Left ventricle myocardium superior (tissue), 1 donor: ENCODE measurements at regions not wholly inside any gene's neighbourhood (a gene's known extent, or its start where the extent isn't known, plus 50 kb on each side); places are given as distances from the start of the nearest gene placed in this dataset.

Experiments
- ATAC-seq: fragments of 200-7000 bp; cut with Tn5 transposase; one replicate; pipeline ENCODE4 v1.9.1; 2020; ENCODE audit warnings: mild to moderate bottlenecking, moderate library complexity
- DNase-seq: peaks from one replicate; pipeline ENCODE4 v3.0.0-alpha.2; 2020
- intact Hi-C: fragments of 100-400 bp; cut with micrococcal nuclease; formaldehyde crosslinking; loops from one replicate; pipeline ENCODE4 v1.11.0; 2022
- donor health status: DM: no; HTN: yes; CAD: no; lungs with severe emphysema.

DNA sequence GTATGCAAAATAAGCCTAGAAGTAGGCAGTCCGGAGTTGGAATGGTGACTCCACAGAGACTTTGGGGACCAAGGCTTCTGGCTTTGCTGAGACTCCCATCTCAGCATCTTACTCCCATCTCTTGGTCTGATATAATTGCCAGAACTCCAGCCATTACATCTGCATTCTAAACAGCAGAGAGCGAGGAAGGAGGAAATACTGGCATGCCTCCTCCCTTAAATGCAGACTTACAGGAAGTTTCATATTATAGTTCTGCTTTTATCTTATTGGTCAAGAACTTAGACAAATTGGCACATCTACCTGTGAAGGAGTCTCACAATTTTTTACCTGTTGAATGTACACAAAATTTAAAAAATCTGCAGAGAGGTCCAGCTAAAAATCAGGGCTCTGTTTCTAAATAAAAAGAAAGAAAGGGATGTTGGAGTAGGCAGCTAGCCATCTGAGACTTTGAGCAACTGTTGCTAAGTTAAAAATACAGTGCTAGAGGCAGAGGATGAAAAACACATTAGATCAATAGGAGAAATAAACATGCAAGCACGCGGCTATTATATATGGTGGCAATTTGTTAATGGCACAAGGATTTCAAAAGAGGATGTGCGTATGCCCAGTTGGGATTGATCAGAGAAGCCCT lies 209.9 kb upstream of the HMGA2 start:
- DNase-seq (no peak), ATAC-seq (no peak)
- intact Hi-C loops = no loop called here

DNA sequence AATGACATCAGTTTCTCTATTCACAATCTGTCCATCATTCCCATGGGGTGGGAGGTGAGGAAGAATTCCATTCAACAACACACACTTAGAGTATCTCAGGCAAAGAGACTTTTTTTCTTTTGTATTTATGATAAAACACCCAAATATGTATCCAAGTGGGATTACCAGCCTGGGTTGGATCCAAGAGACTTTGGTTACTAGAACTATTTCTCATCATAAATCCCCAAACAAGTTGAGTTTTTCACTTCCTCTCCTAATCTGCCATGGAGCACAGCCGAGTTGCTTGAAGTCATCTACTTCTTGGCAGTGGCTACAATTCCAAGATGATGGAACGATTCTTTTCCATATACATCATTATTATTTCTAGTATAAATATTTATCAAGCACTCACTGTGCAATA lies 209.2 kb upstream of the HMGA2 start:
- DNase-seq = no peak
- intact Hi-C loops = no loop called here
- ATAC-seq = no peak

DNA sequence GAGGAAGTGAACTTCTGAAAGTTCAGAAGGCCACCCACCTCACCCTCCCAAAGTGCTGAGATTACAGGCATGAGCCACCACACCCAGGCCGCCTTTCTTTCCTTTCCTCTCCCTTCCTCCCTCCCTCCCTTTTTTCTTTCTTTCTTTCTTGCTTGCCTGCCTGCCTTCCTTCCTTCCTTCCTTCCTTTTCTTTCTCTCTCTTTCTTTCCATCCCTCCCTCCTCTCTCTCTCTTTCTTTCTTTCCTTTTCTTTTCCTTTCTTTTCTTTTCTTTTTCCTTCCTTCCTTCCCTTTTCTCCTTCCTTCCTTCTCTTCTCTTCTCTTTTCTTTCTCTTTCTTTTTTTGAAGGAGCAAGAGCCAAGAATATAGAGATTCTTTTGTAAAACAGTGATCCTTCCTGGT lies 208.3 kb upstream of the HMGA2 start:
- no peak for ATAC-seq
- intact Hi-C loops = no loop called here
- DNase-seq = no peak

DNA sequence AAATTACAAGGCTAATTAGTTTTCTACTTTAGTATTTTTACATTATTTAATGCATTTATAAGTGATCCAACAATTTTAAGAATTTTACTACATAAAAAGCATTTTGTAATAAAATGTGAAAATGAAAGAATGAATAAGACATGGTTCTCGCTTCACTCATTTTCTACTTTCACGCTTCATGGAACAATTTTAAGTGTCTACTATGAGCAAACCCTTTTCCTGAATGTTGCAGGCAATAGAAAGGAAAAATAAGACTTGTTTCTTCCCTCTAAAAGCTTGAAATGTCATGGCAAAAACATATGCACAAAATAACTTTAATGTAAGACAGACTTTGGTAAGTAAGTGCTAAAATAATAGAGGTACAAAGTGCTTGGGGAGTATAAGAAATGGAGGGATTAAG lies 205.7 kb upstream of the HMGA2 start:
- DNase-seq (no peak), ATAC-seq (no peak)
- intact Hi-C loops = no loop called here

DNA sequence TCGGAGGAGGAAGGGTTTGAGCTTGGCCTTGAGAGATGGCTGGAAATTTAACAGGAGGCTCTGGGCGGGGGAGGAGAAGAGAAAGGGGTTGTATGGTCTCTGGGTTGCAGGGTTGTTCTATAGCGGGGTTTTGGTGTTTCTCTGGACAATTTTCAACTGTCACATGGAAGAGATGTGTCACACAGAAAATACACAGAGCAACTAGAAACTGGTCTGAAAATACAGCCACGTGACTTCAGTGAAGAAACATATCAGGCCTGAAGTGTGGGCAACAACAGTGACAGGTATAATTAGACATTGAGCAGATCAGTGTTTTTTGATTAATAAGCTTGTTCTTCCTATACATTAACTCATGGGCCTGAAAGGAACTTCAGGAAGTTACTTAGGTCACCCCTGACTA lies 205.3 kb upstream of the HMGA2 start:
- ATAC-seq (no peak), DNase-seq (no peak)
- intact Hi-C loops = no loop called here

DNA sequence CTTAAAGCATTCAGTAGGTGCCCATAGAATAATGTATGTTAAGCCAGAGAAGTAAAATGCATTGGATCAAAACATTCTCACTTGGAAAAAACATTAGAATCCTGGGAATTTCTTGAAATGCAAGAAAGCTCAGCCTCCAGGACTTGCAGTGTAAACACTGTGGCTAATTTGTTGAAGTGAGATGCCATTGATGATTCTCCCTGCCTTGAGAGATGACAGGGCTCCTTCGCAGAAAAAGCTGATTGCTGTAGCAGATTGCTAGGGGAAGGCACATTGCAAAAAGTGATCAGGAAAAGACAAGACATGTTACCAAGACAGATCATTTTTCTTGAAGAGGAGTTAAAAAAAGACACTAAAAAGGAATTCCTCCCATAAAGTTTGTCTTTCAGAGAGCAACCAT lies 204.2 kb upstream of the HMGA2 start:
- no peak for DNase-seq
- intact Hi-C loops = no loop called here

DNA sequence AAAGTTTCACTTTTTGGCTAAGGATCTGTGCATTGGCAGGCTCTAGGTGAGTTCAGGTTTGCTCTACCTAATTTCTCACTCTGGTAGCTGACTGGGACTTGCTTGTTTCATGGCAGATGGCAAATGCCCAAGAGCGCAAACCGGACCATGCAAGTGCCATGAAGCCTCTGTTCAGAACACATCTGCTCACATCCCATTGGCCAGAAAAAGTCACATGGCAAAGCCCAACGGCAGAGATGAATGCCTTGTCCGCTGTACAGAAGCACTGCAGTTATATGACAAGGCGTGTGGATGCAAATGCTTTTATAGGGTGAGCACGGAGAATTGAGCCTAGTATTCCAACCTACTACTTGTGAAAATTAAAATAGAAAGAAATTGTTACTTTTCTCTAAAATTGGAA lies 202.2 kb upstream of the HMGA2 start:
- intact Hi-C loops = no loop called here
- DNase-seq (no peak), ATAC-seq (no peak)

More for the DNA sequence above, 204.2 kb upstream of the HMGA2 start:
- no peak for ATAC-seq

DNA sequence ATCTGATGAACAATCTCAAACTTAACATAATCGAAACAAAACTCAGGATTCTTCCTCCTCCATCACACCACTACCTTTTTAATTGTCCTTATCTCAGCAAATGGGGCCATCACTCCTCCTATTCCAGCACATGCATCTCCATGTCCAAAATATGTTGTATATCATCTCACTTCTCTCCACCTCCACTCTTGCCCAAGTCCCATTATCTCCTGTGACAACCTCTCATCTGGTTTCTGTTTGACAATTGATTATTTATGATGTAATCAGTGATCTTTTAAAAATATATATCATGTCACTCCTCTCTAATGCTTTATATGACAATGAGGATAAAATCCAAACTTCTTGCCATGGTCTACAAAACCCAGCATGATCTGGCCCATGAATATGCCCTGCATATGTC lies 200.8 kb upstream of the HMGA2 start:
- DNase-seq (no peak), ATAC-seq (no peak)
- intact Hi-C loops = no loop called here

DNA sequence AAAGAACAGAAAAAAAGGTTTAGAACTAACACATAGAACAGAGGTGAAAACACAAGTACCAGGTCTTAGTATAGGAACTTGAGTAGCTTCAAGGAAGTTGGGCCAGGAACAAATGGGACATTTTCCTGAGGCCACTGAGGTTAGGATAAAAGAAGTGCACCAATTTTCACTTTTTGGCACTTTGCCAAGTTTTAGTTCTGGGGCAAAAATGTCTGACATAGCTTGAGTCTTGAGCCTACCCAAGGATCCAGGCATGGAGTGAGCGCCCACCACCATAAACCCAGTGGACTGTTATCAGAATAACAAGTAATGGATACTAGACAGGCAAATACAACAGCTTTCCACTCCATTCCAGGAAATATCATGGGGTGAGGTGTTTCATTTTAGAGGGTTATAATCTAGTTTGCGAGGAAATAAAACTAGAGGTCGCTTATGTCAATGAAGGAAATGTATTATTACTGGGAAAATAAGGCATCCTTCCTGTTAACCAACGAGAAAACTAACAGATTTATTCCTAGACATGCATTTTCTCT lies 199.7 kb upstream of the HMGA2 start:
- intact Hi-C loops = no loop called here
- ATAC-seq (no peak), DNase-seq (no peak)

DNA sequence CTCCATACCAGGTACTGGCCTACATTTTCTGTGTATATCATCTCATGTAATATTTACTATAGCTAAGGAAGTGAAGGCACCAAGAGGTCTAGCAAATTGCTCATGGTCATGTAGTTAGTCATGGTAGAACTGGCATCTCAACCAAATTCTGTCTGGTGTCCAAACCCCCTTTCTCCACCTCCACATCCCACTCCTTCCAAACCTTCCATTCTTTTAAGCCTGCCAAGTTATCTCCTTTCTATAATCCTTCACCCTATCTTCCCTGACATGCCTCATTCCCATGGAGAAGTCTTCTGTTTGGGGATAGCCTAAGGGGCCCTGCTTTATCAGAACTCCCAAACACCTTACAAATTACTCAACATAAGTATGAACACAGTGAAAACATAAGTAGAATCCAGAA lies 196.2 kb upstream of the HMGA2 start:
- no peak for ATAC-seq
- intact Hi-C loops = no loop called here
- DNase-seq = no peak

DNA sequence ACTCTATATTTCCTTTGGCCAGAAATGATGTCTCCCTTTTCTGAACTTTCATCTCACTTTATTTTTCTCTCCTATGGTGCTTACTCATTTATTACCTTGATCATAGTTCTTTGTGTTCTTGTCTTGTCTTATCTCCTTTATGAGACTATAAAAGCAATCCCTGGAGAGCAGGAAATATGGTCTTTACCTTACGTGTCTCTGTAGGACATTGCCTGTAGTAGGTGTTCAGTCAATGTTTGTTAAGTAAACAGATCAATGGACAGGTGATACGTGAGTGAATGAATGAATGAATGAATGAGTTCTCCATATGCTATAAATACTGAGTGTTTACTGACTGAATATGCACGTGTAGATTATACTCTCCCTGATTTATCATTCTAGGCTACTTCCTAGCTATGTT lies 193.7 kb upstream of the HMGA2 start:
- no peak for ATAC-seq
- intact Hi-C loops = no loop called here
- no peak for DNase-seq

DNA sequence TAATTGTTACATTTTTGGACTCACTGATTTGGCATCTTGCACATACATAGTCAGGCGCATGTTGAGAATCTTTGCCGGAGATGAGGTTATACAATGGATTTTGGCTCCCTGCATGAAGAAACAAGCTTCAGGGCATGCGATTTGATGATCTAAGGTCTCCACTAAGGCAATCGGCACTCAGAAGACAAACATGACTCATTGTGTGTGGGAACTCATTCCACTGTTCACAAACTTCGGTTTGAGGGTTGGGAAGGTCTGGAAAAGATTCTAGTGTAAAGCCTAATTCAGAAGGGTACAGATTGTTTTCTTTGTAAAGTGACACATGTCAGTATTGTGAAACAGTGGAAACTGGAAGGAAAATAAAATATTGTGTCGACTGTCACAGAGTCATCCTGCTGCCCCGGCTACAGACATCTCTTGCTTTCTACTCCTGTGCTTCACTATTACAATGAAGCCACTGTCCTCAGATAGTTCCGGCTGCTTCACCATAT lies 192.6 kb upstream of the HMGA2 start:
- peak; percentile 92 for ATAC-seq

DNA sequence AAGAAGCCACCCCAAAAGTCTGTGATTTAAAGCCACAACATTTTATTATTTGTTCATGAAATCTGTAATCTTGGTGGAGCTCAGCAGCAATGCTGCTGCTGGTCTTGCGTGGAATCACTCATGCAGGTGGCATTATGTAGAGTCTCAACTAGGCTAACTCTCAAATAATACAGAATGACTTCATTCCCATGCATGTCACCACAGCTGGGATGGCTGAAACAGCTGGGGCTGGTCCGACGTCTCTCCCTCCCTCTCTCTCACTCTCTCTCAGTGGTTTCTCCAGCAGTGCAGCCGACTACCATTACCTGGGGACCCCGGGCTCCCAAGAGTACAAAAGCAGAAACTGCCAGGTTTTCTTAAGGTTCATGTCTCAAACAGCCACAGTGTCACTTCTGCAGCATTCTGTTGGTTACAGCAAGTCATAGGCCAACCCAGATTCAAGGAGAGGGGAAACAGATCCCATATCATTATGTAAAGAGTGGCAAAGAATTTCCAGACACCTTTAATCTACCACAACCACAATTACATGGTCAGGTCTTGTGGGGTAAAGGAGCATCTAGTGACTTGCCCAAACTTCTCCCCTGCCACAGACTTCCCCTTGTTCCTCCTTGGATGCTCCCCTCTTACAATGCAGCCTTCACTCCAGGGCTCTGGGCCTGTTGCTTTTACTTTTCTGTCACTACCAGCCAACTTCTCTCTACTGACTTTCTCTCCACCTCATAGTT lies 192.0 kb upstream of the HMGA2 start:
- ATAC-seq (peak; percentile 79), DNase-seq (peak; percentile 28)

More for the DNA sequence above, 192.6 kb upstream of the HMGA2 start:
- DNase-seq = no peak
- intact Hi-C loops = no loop called here

DNA sequence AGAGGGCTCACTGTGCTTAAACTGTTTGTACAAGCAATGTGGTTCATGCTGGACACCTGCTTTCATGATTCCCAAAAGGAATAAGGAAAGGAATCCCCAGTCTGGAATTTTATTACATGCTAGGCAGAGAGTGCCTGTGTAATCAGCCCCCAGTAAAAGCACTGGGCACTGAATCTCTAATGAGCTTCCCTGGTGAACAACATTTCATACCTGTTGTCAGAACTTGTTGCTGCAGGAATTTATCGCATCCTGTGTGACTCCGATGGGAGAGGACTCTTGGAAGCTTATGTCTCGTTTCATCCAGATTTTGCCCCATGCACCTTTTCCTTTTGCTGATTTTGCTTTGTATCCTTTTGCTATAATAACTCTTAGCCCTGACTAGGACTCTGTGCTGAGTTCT lies 190.2 kb upstream of the HMGA2 start:
- no peak for ATAC-seq
- intact Hi-C loops = no loop called here
- no peak for DNase-seq

More for the DNA sequence above, 192.0 kb upstream of the HMGA2 start:
- intact Hi-C loops = no loop called here

DNA sequence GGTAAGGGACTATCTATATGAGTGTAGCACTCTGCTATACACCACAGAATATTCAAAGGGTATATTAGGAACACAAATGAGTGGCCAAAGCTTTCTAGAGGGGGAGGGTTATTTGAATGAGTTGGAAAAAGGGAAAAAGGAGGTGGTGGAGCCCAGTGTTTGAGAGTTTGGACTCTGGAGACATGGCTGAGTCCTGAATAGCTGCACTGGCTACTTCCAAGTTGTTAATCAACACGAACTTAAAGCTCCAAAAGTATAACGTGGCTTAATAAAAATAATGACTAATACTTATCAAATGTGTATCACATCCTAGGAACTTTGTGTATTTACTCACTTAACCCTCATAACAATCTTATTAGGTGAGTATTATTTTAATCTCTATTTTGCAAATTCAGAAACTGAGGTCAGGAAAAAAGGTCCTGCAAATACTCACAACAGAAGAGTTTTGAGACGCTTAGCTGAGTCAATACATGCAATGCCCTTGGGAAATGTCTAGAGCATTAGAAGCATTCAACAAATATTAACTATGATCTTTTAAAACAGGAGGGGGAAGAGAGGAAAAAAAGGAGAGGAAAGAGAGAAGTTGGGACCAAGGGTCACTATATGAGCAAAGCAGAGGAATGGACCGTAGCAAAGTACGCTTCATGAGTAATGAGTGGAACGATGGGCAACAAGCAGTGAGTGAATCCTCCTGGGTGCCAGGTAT lies 189.5 kb upstream of the HMGA2 start:
- no peak for ATAC-seq
- no peak for DNase-seq
- intact Hi-C loops = no loop called here

DNA sequence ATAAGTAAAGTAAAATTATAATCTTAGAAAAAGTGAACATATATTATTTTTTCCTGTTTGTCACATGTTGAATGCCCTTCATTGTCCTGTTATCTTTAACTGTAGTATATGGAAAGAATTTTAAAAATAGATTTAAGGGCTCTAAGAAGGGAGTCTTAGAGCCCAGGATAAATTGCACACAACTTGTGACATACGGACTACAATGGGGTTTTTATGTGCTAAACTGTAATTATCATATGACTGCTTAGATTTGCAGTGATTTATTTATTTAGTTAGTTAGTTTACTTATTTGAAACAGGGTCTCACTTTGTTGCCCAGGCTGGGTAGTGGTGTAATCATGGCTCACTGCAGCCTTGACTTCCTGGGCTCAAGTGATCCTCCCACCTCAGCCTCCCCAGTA lies 187.8 kb upstream of the HMGA2 start:
- intact Hi-C loops = no loop called here
- ATAC-seq (no peak), DNase-seq (no peak)

DNA sequence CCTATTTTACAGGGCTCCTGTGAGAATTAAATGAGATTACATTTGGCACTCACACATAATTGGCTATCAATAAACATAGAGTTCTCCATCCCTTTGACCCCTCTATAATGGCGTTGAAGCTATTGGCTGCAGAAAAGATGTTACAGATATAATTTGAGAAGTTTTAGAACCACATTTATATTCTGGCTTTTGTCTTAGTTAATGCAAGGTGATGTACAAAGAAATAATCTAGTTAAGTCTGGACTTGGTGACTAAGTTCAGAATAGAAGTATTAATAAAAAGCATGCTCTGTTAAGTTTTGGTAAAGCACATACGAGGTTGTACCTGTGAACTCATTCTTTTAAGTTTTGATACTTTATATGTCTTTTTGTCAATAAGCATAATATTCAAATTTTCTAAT lies 187.1 kb upstream of the HMGA2 start:
- DNase-seq = no peak
- intact Hi-C loops = no loop called here
- ATAC-seq = no peak

DNA sequence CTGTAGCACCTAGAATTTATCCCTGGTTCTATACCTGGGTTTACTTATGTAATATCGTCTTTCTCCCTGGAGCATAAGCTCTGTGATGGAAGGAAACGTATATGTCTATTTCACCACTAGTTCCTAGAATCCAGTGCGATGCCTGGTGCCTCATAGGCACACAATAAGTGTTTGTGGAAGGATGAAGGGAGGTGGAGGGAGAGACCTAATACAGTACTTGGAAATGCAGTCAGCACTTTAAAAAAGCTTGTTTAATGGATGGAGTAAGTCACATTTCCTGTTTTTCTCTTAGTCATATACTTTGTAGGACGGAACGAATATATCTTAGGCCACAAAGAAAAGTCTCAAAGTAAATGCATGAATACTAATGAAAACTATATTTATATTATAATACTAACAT lies 186.5 kb upstream of the HMGA2 start:
- ATAC-seq (no peak), DNase-seq (no peak)
- intact Hi-C loops = no loop called here

DNA sequence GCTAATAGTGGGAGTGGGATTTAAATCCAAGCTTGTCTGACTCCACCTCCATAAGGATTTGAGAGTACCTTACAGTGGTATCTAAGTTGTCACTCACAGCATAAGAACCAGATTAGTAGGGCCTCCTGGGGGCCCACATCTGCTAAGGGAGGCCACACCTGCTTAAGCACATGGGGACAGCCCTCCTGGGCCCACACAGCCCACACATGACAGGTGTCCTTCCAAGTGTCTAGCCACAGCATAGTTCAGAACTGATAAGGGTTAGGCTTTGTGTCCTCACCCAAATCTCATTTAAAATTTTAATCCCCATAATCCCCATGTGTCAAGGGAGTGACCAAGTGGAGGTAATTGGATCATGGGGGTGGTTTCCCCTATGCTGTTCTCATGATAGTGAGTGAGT lies 186.0 kb upstream of the HMGA2 start:
- DNase-seq = no peak
- no peak for ATAC-seq
- intact Hi-C loops = no loop called here

DNA sequence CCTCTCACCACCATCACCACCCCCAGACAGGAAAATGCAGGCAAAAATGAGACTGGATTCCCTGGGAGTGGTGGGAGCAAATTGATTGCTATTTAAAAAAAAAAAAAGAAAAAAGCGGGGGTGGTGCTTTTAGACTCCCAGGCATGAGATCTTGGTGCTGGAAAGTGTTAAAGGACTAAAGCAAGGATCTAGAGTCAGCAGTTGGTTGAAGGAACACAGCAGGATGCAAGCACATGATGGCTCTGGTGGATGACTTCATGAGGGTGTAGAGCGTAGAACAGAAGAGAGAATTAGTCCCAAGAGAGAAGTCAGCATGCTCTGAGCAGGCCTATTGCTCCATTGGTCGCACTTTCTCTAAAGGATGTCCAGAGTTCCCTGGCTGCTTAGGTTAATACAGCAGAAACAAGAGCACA lies 183.8 kb upstream of the HMGA2 start:
- ATAC-seq (peak; percentile 95), DNase-seq (no peak)
- intact Hi-C loops = no loop called here
